IMR-90 (cell line): ENCODE measurements at regions not wholly inside any gene's neighbourhood (a gene's known extent, or its start where the extent isn't known, plus 50 kb on each side); places are given as distances from the start of the nearest gene placed in this dataset.

Experiments
- ATAC-seq: fragments of 200-7000 bp; cut with Tn5 transposase; 2 replicates; pipeline ENCODE4 v1.9.1; 2020; ENCODE audit warnings: low read depth, mild to moderate bottlenecking, moderate library complexity
- BruUV-seq: library from RNA; stranded (reverse); fragments of 400-500 nt; replicated peaks from 2 replicates; lab custom pipeline; 2021; lab: Mats Ljungman, UMichigan
- CTCF ChIA-PET: fragments of 300-600 bp; formaldehyde crosslinking; extraction: SDS; loops from one replicate; lab custom pipeline; 2021; ENCODE audit warnings: antibody characterized with exemption; lab: Yijun Ruan, JAX
- POLR2A ChIA-PET: fragments of 300-600 bp; sonication (Branson Sonifier 250); formaldehyde crosslinking; loops from one replicate; lab custom pipeline; 2022; ENCODE audit warnings: antibody characterized with exemption; ENCODE audit not compliant: unreplicated experiment; lab: Charles Lee
- DNase-seq: peaks from one replicate; pipeline ENCODE4 v3.0.0; 2013
- H2AFZ ChIP-seq: replicated peaks from 2 replicates; pipeline ENCODE3; 2013; ENCODE audit warnings: low read length, mild to moderate bottlenecking; ENCODE audit not compliant: poor library complexity
- H2AK5ac ChIP-seq: 2 replicates; pipeline ENCODE4 v1.6.1; 2013; ENCODE audit warnings: low read depth, low read length, inconsistent platforms
- H2AK9ac ChIP-seq: replicated peaks from 2 replicates; pipeline ENCODE3; 2013; ENCODE audit warnings: mild to moderate bottlenecking, low read depth, low read length, moderate library complexity; ENCODE audit not compliant: poor library complexity
- H2BK120ac ChIP-seq: 2 replicates; pipeline ENCODE4 v1.6.1; 2013; ENCODE audit warnings: low read depth, low read length, inconsistent platforms
- H2BK15ac ChIP-seq: 3 replicates; pipeline ENCODE4 v1.6.1; 2013; ENCODE audit warnings: low read depth, low read length, inconsistent platforms
- H2BK20ac ChIP-seq: 2 replicates; pipeline ENCODE4 v1.6.1; 2013; ENCODE audit warnings: low read depth, mild to moderate bottlenecking, inconsistent platforms, low read length, moderate library complexity
- H2BK5ac ChIP-seq: 2 replicates; pipeline ENCODE4 v1.6.1; 2013; ENCODE audit warnings: mild to moderate bottlenecking, low read depth, low read length, inconsistent platforms; ENCODE audit not compliant: poor library complexity, severe bottlenecking
- H3K14ac ChIP-seq: replicated peaks from 2 replicates; pipeline ENCODE4 v1.6.1; 2013; ENCODE audit warnings: low read depth, low read length, inconsistent platforms
- H3K18ac ChIP-seq: 2 replicates; pipeline ENCODE4 v1.6.1; 2013; ENCODE audit warnings: low read depth, low read length, control low read depth
- H3K23ac ChIP-seq: 2 replicates; pipeline ENCODE4 v1.6.1; 2013; ENCODE audit warnings: low read depth, low read length, inconsistent platforms
- H3K27ac ChIP-seq: 2 replicates; pipeline ENCODE4 v1.5.1; 2013; ENCODE audit warnings: mild to moderate bottlenecking, control low read depth, low read length; ENCODE audit not compliant: insufficient read depth
- H3K27me3 ChIP-seq: 2 replicates; pipeline ENCODE4 v1.6.1; 2013; ENCODE audit warnings: low read length; ENCODE audit not compliant: control insufficient read depth, insufficient read depth
- H3K36me3 ChIP-seq: 2 replicates; pipeline ENCODE4 v1.6.1; 2013; ENCODE audit warnings: low read length, mixed read lengths; ENCODE audit not compliant: control insufficient read depth, insufficient read depth
- H3K4ac ChIP-seq: 2 replicates; pipeline ENCODE4 v1.6.1; 2013; ENCODE audit warnings: low read depth, low read length, inconsistent platforms
- H3K4me1 ChIP-seq: 2 replicates; pipeline ENCODE4 v1.6.1; 2013; ENCODE audit warnings: low read length, mixed read lengths; ENCODE audit not compliant: control insufficient read depth, insufficient read depth
- H3K4me2 ChIP-seq: 2 replicates; pipeline ENCODE4 v1.6.1; 2013; ENCODE audit warnings: low read depth, mild to moderate bottlenecking, control low read depth, low read length, moderate library complexity
- H3K4me3 ChIP-seq: 2 replicates; pipeline ENCODE4 v1.5.1; 2013; ENCODE audit warnings: low read depth, mild to moderate bottlenecking, control low read depth, low read length, moderate library complexity; ENCODE audit not compliant: insufficient read depth
- H3K56ac ChIP-seq: 2 replicates; pipeline ENCODE4 v1.6.1; 2013; ENCODE audit warnings: low read length, inconsistent platforms; ENCODE audit not compliant: insufficient read depth; ENCODE audit errors: extremely low read depth
- H3K79me1 ChIP-seq, 2 experiments: 2 replicates each; pipeline ENCODE4 v1.6.1; 2013; ENCODE audit warnings: low read length in 2 of 2, inconsistent platforms in 1 of 2, low read depth in 1 of 2
- H3K9ac ChIP-seq: 2 replicates; pipeline ENCODE4 v1.6.1; 2013; ENCODE audit warnings: low read depth, low read length, control low read depth
- H3K9me1 ChIP-seq: 2 replicates; pipeline ENCODE4 v1.6.1; 2013; ENCODE audit warnings: low read length, inconsistent platforms; ENCODE audit not compliant: insufficient read depth
- H3K9me3 ChIP-seq: 2 replicates; pipeline ENCODE4 v1.6.1; 2013; ENCODE audit warnings: low read length; ENCODE audit not compliant: control insufficient read depth, insufficient read depth
- H4K20me1 ChIP-seq: 2 replicates; pipeline ENCODE4 v1.6.1; 2013; ENCODE audit warnings: low read length, inconsistent platforms; ENCODE audit not compliant: insufficient read depth
- H4K5ac ChIP-seq: 2 replicates; pipeline ENCODE4 v1.6.1; 2013; ENCODE audit warnings: mild to moderate bottlenecking, low read depth, low read length, control low read depth
- H4K8ac ChIP-seq, 2 experiments: 2 replicates each; pipeline ENCODE4 v1.6.1; 2013; ENCODE audit warnings: low read depth in 2 of 2, low read length in 2 of 2, control low read depth in 1 of 2, inconsistent platforms in 1 of 2
- H4K91ac ChIP-seq: 2 replicates; pipeline ENCODE4 v1.6.1; 2013; ENCODE audit warnings: low read depth, low read length, inconsistent platforms; ENCODE audit not compliant: insufficient read depth
- BHLHE40 ChIP-seq: fragments of 150-350 bp; IDR thresholded peaks from 2 replicates; pipeline ENCODE4 v1.6.1; 2016; ENCODE audit warnings: mild to moderate bottlenecking, low read depth, low read length
- CHD1 ChIP-seq: IDR thresholded peaks from 2 replicates; pipeline ENCODE4 v1.6.1; 2012; ENCODE audit warnings: low read depth, low read length, improper control_type of control experiment
- CTCF ChIP-seq: conservative IDR thresholded peaks from 2 replicates; pipeline ENCODE4 v1.5.1; 2012; ENCODE audit warnings: mild to moderate bottlenecking, low read depth, low read length, improper control_type of control experiment
- ELK1 ChIP-seq: fragments of 150-350 bp; IDR thresholded peaks from 2 replicates; pipeline ENCODE4 v1.6.1; 2016; ENCODE audit warnings: low read depth, mild to moderate bottlenecking, low read length, moderate library complexity, borderline replicate concordance
- FOS ChIP-seq: fragments of 150-350 bp; IDR thresholded peaks from 2 replicates; pipeline ENCODE4 v1.6.1; 2016; ENCODE audit warnings: low read depth, low read length
- MAFK ChIP-seq: IDR thresholded peaks from 2 replicates; pipeline ENCODE4 v1.6.1; 2012; ENCODE audit warnings: low read depth, low read length, improper control_type of control experiment
- MAZ ChIP-seq: IDR thresholded peaks from 2 replicates; pipeline ENCODE4 v1.6.1; 2012; ENCODE audit warnings: low read depth, mild to moderate bottlenecking, low read length, improper control_type of control experiment, moderate library complexity, borderline replicate concordance
- MXI1 ChIP-seq: IDR thresholded peaks from 2 replicates; pipeline ENCODE4 v1.6.1; 2012; ENCODE audit warnings: low read depth, mild to moderate bottlenecking, low read length, moderate library complexity, borderline replicate concordance
- NFE2L2 ChIP-seq: fragments of 150-350 bp; IDR thresholded peaks from 2 replicates; pipeline ENCODE4 v1.6.1; 2016; ENCODE audit warnings: low read depth, mild to moderate bottlenecking, low read length
- POLR2A ChIP-seq: IDR thresholded peaks from 2 replicates; pipeline ENCODE4 v1.6.1; 2012; ENCODE audit warnings: mild to moderate bottlenecking, low read depth, low read length
- RAD21 ChIP-seq: IDR thresholded peaks from 2 replicates; pipeline ENCODE4 v1.6.1; 2012; ENCODE audit warnings: low read length, improper control_type of control experiment
- RCOR1 ChIP-seq: IDR thresholded peaks from 2 replicates; pipeline ENCODE4 v1.6.1; 2012; ENCODE audit warnings: mild to moderate bottlenecking, low read length, improper control_type of control experiment; ENCODE audit not compliant: insufficient replicate concordance
- RFX5 ChIP-seq: IDR thresholded peaks from 2 replicates; pipeline ENCODE4 v1.8.0; 2012; ENCODE audit warnings: low read depth, mild to moderate bottlenecking, low read length, moderate library complexity
- SMC3 ChIP-seq: fragments of 150-350 bp; IDR thresholded peaks from 2 replicates; pipeline ENCODE4 v1.6.1; 2016; ENCODE audit warnings: low read depth, mild to moderate bottlenecking, antibody characterized with exemption, low read length, moderate library complexity
- WGBS, 2 experiments: methylation state at CpG; one replicate each; pipeline versions ENCODE4 v1.1.5 to v1.1.7; 2013; ENCODE audit warnings: missing lambda C conversion rate in 2 of 2; ENCODE audit not compliant: insufficient read length in 1 of 2; ENCODE audit errors: extremely low coverage in 2 of 2; 5-methylcytosine and 5-hydroxymethylcytosine counted together
- dilution Hi-C: fragments of 300-500 bp; cut with HindIII; formaldehyde crosslinking; loops from one replicate; pipeline ENCODE4 v1.14.3; 2018; ENCODE audit warnings: low sequenced_read_pairs; ENCODE audit not compliant: unreplicated experiment
- in situ Hi-C: fragments of 300-500 bp; cut with MboI; formaldehyde crosslinking; loops from 3 replicates; pipeline ENCODE4 v1.14.3; 2019; ENCODE audit warnings: low sequenced_read_pairs, inconsistent platforms, mixed read lengths
- intact Hi-C: fragments of 100-400 bp; cut with micrococcal nuclease; formaldehyde crosslinking; loops from 2 replicates; pipeline ENCODE4 v1.10.0; 2022

- Histone ChIP-seq H4K20me1 (no peaks in the 10 kb centered on the region), H3K14ac (no peak overlapping the region), H3K79me1 (no peaks in the 10 kb centered on the region), H2BK15ac (no peak overlapping the region), H3K4me1 (no peaks in the 10 kb centered on the region), H3K4me2 (no peak overlapping the region), H4K8ac (no peak overlapping the region), H3K27me3 (no peaks in the 10 kb centered on the region), H3K18ac (no peak overlapping the region; the same call in 1 of the 2 replicates), H4K91ac (no peak overlapping the region), H2BK20ac (no peak overlapping the region), H3K9ac (no peak overlapping the region), H2BK5ac (no peak overlapping the region), H4K5ac (no peak overlapping the region; the same call in 1 of the 2 replicates), H3K23ac (no peak overlapping the region), H2AK9ac (no peak overlapping the region), H2AFZ (no peak overlapping the region), H3K56ac (no peak overlapping the region), H3K9me1 (no peaks in the 10 kb centered on the region), H2AK5ac (no peak overlapping the region), H3K27ac (no peak overlapping the region), H3K9me3 (no peaks in the 10 kb centered on the region), H3K4ac (no peak overlapping the region), H3K36me3 (no peaks in the 10 kb centered on the region), H2BK120ac (no peak overlapping the region), H3K4me3 (no peak overlapping the region)
- TF ChIP-seq SMC3 (no peak), MXI1 (no peak), NFE2L2 (no peak), CTCF (no peak), POLR2A (no peak), RAD21 (no peak), MAZ (no peak), RFX5 (no peak), BHLHE40 (no peak), ELK1 (no peak), MAFK (no peak), FOS (no peak), RCOR1 (no peak), CHD1 (no peak)
- ATAC-seq (no peak), DNase-seq (no peak)
- ChIA-PET CTCF (no interaction called here), POLR2A (no interaction called here)
- dilution Hi-C loops, result no loop called here
- no TSS peak for BruUV-seq
- intact Hi-C loops, result no loop called here
- WGBS, 2 experiments, result 94% methylated on average over 2 of the region's 2 CpGs; no CpG with 5 or more reads in 1 of the 2 experiments
- in situ Hi-C loops, result no loop called here
These were observed 392.0 kb upstream of the INTU start for GRCh38 chr4:127240764-127241105.
